Parathyroid adenoma (tissue), 2 donors: ENCODE measurements at regions not wholly inside any gene's neighbourhood (a gene's known extent, or its start where the extent isn't known, plus 50 kb on each side); places are given as distances from the start of the nearest gene placed in this dataset.

Experiments
- H2AFZ ChIP-seq: fragments of 300-600 bp; sonication (generic); one replicate; pipeline ENCODE4 v1.7.0; 2017; ENCODE audit warnings: antibody characterized with exemption, mild to moderate bottlenecking
- H3K27ac ChIP-seq: fragments of 300-600 bp; sonication (generic); one replicate; pipeline ENCODE4 v1.7.0; 2017
- H3K27me3 ChIP-seq: fragments of 300-600 bp; sonication (generic); one replicate; pipeline ENCODE4 v1.7.0; 2017; ENCODE audit warnings: low read length; ENCODE audit not compliant: control insufficient read depth, insufficient read depth
- H3K36me3 ChIP-seq: fragments of 300-600 bp; sonication (generic); one replicate; pipeline ENCODE4 v1.7.0; 2017; ENCODE audit warnings: low read length; ENCODE audit not compliant: control insufficient read depth, insufficient read depth
- H3K4me1 ChIP-seq: fragments of 300-600 bp; sonication (generic); one replicate; pipeline ENCODE4 v1.7.0; 2017; ENCODE audit warnings: control low read depth
- H3K4me2 ChIP-seq: fragments of 300-600 bp; sonication (generic); one replicate; pipeline ENCODE4 v1.7.0; 2017; ENCODE audit warnings: low read length
- H3K4me3 ChIP-seq: fragments of 300-600 bp; sonication (generic); one replicate; pipeline ENCODE4 v1.7.0; 2017; ENCODE audit warnings: low read depth, low read length
- H3K79me2 ChIP-seq: fragments of 300-600 bp; sonication (generic); one replicate; pipeline ENCODE4 v1.7.0; 2017; ENCODE audit warnings: control low read depth
- H3K9ac ChIP-seq: fragments of 300-600 bp; sonication (generic); one replicate; pipeline ENCODE4 v1.7.0; 2017; ENCODE audit warnings: mild to moderate bottlenecking
- H3K9me3 ChIP-seq: fragments of 300-600 bp; sonication (generic); one replicate; pipeline ENCODE4 v1.7.0; 2017; ENCODE audit warnings: low read length; ENCODE audit not compliant: control insufficient read depth
- TF ChIP-seq, protein P1 (sequence below): fragments of 300-600 bp; sonication (generic); IDR thresholded peaks from one replicate; pipeline ENCODE4 v1.7.0; 2017; ENCODE audit warnings: antibody characterized with exemption, mild to moderate bottlenecking
- donor health status: primary hyperparathyroidism.

DNA sequence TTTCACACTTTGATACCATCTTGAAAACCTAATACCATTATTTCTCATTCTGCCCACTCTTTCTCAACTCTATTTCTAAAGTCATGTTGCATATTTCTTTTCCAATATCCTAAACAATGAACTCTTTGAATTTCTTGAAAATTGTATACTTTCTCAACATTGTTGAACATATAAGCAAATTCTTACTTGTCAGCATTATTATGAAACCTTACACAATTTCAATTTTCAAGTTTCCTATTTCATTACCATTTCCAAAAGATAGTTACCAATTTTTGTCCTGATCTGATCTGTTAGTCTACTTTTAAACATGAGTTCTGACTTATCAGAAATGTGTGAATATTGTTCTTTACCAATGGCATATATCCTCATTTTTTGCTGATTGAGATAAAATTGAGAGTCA, 806.3 kb upstream of the IGFBP7 start:
- TF ChIP-seq, protein P1, sequence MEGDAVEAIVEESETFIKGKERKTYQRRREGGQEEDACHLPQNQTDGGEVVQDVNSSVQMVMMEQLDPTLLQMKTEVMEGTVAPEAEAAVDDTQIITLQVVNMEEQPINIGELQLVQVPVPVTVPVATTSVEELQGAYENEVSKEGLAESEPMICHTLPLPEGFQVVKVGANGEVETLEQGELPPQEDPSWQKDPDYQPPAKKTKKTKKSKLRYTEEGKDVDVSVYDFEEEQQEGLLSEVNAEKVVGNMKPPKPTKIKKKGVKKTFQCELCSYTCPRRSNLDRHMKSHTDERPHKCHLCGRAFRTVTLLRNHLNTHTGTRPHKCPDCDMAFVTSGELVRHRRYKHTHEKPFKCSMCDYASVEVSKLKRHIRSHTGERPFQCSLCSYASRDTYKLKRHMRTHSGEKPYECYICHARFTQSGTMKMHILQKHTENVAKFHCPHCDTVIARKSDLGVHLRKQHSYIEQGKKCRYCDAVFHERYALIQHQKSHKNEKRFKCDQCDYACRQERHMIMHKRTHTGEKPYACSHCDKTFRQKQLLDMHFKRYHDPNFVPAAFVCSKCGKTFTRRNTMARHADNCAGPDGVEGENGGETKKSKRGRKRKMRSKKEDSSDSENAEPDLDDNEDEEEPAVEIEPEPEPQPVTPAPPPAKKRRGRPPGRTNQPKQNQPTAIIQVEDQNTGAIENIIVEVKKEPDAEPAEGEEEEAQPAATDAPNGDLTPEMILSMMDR: no peak

DNA sequence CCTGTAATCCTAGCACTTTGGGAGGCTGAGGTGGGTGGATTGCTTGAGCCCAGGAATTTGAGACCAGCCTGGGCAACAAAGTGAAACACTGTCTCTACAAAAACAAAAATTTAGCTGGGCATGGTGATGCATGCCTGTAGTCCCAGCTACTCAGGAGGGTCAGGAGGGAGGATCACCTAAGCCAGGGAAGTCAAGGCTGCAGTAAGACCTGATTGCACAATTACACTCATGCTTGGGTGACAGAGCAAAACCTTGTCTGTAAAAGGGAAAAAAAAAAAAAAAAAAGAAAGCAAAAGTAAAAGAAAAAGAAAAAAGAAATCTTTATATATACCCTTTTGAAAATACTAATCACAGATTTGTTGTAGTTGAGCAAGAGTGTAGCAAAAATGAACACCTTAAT, 801.0 kb upstream of the IGFBP7 start:
- Histone ChIP-seq H3K36me3 (no peaks in the 10 kb centered on the region), H3K79me2 (no peaks in the 10 kb centered on the region), H3K4me1 (no peaks in the 10 kb centered on the region), H3K4me2 (no peak overlapping the region), H3K27me3 (no peaks in the 10 kb centered on the region), H3K27ac (no peak overlapping the region), H3K4me3 (no peak overlapping the region), H3K9me3 (no peaks in the 10 kb centered on the region), H2AFZ (no peak overlapping the region), H3K9ac (no peak overlapping the region)
- TF ChIP-seq, protein P1: no peak

More for the DNA sequence above, 806.3 kb upstream of the IGFBP7 start:
- no peak overlapping the region for H3K9ac ChIP-seq
- H3K9me3 ChIP-seq: no peaks in the 10 kb centered on the region
- H3K27me3 ChIP-seq: no peaks in the 10 kb centered on the region
- no peaks in the 10 kb centered on the region for H3K36me3 ChIP-seq
- H3K79me2 ChIP-seq: no peaks in the 10 kb centered on the region
- no peak overlapping the region for H2AFZ ChIP-seq
- no peak overlapping the region for H3K4me2 ChIP-seq
- H3K27ac ChIP-seq: no peak overlapping the region
- H3K4me3 ChIP-seq: no peak overlapping the region
- H3K4me1 ChIP-seq: no peaks in the 10 kb centered on the region

DNA sequence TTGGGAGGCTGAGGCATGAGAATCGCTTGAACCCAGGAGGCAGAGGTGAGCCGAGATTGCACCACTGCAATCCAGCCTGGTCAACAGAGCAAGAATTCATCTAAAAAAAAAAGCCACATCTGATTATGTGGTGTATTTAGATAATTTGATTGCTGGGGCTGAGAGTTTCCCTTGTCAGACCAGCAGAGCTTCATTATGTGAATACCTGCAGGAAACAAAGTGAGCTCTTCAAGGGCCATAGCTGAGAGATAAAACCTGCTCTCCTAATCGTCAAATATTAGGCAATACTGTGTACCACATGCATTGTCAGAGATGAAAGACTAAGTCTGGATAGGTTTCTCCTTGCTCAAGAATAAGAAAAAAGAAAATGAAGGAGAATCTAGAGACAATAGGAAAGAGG, 800.0 kb upstream of the IGFBP7 start:
- Histone ChIP-seq H3K9me3 (no peaks in the 10 kb centered on the region), H3K36me3 (no peaks in the 10 kb centered on the region), H3K9ac (no peak overlapping the region), H3K79me2 (no peaks in the 10 kb centered on the region), H3K27ac (no peak overlapping the region), H2AFZ (no peak overlapping the region), H3K27me3 (no peaks in the 10 kb centered on the region), H3K4me3 (no peak overlapping the region), H3K4me1 (no peaks in the 10 kb centered on the region), H3K4me2 (no peak overlapping the region)
- TF ChIP-seq, protein P1: no peak

DNA sequence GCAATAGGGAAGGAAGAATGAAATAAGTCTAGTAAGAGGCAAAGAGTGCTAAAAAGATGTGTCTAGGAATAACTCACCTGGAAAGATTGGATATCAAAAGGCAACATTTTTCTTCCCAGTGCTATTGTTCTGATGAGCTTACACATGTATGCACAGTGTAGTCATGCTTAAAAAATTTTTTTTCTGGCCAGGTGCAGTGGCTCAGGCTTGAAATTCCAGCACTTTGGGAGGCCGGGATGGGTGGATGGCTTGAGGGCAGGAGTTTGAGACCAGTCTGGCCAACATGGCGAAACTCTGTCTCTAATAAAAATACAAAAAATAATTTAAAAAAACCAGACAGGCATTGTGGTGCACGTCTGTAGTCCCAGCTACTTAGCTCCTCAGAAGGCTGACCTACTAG, 795.8 kb upstream of the IGFBP7 start:
- Histone ChIP-seq H3K4me3 (no peak overlapping the region), H3K4me2 (no peak overlapping the region), H3K36me3 (no peaks in the 10 kb centered on the region), H3K27ac (no peak overlapping the region), H2AFZ (no peak overlapping the region), H3K9ac (no peak overlapping the region), H3K9me3 (no peaks in the 10 kb centered on the region), H3K4me1 (no peaks in the 10 kb centered on the region), H3K79me2 (no peaks in the 10 kb centered on the region), H3K27me3 (no peaks in the 10 kb centered on the region)
- TF ChIP-seq, protein P1: no peak

DNA sequence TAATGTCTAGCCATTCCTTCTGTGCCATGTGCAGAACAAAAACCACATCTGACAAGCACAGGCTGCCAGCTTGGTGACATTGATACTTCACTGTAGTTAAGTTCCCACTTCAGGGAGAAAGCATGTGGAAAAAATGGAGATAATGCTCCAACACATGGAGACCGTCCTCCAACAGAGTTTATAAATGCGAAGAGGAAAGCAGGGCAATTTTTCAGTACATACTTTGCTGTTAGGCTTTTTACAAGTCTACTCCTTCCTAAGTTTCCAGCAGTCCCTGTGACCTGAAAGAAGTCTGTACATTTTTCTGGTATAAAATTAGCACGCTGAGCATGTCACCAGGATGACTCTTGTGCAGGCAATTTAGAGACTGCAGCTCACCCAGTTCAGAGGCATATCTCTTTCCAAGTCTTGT, 766.9 kb upstream of the IGFBP7 start:
- Histone ChIP-seq H3K27me3 (no peaks in the 10 kb centered on the region), H3K9ac (no peak overlapping the region), H2AFZ (no peak overlapping the region), H3K79me2 (no peaks in the 10 kb centered on the region), H3K9me3 (no peaks in the 10 kb centered on the region), H3K4me1 (no peaks in the 10 kb centered on the region), H3K4me3 (no peak overlapping the region), H3K36me3 (no peaks in the 10 kb centered on the region), H3K27ac (no peak overlapping the region), H3K4me2 (no peak overlapping the region)
- TF ChIP-seq, protein P1: no peak
